Naive thymus-derived CD4-positive, alpha-beta T cell (primary cell): ENCODE measurements at regions not wholly inside any gene's neighbourhood (a gene's known extent, or its start where the extent isn't known, plus 50 kb on each side); places are given as distances from the start of the nearest gene placed in this dataset.

Source experiments
- ATAC-seq: fragments of 150-1000 bp; cut with Tn5 transposase; 2 replicates; pipeline ENCODE4 v1.10.0; 2021; ENCODE audit warnings: mild to moderate bottlenecking, moderate library complexity
- CTCF ChIA-PET: fragments of 350-600 bp; sonication (Branson Sonifier 250); formaldehyde crosslinking; loops from one replicate; lab custom pipeline; 2021; ENCODE audit warnings: antibody characterized with exemption; lab: Charles Lee
- POLR2A ChIA-PET: fragments of 350-600 bp; sonication (Branson Sonifier 250); formaldehyde crosslinking; loops from one replicate; lab custom pipeline; 2021; ENCODE audit warnings: antibody characterized with exemption, inconsistent platforms; lab: Charles Lee
- DNase-seq, 9 donors: peaks; one replicate each; pipeline versions ENCODE4 v3.0.0 to v3.0.0-alpha.2; 2020 to 2022; ENCODE audit warnings: mixed read lengths in 1 of 9
- H3K27ac ChIP-seq: one replicate; pipeline ENCODE4 v1.7.0; 2013; ENCODE audit warnings: mild to moderate bottlenecking, low read depth, low read length, moderate library complexity
- H3K27me3 ChIP-seq, 2 donors: one replicate each; pipeline ENCODE4 v1.7.0; 2013; ENCODE audit warnings: low read length in 2 of 2, mild to moderate bottlenecking in 2 of 2, moderate library complexity in 2 of 2; ENCODE audit not compliant: control insufficient read depth in 2 of 2, insufficient read depth in 2 of 2
- H3K36me3 ChIP-seq, 3 experiments: 1 replicate in 2 of 3; 2 replicates in 1 of 3; pipeline ENCODE4 v1.7.0; 2013; ENCODE audit warnings: low read length in 3 of 3, mild to moderate bottlenecking in 3 of 3, moderate library complexity in 1 of 3; ENCODE audit not compliant: insufficient read depth in 3 of 3, control insufficient read depth in 2 of 3
- H3K4me1 ChIP-seq, 2 donors: one replicate each; pipeline ENCODE4 v1.7.0; 2013; ENCODE audit warnings: low read length in 2 of 2, mild to moderate bottlenecking in 2 of 2, moderate library complexity in 1 of 2; ENCODE audit not compliant: control insufficient read depth in 2 of 2, insufficient read depth in 2 of 2
- H3K4me3 ChIP-seq: 2 replicates; pipeline ENCODE4 v1.7.0; 2013; ENCODE audit warnings: mild to moderate bottlenecking, low read length
- H3K9me3 ChIP-seq, 3 experiments: 1 replicate in 2 of 3; 2 replicates in 1 of 3; pipeline ENCODE4 v1.7.0; 2013; ENCODE audit warnings: low read length in 3 of 3; ENCODE audit not compliant: control insufficient read depth in 2 of 3
- H3K27ac Mint-ChIP-seq, 9 donors: one replicate each; pipeline ENCODE4 v1.8.0; 2020 to 2022; ENCODE audit warnings: mixed read lengths in 9 of 9, mild to moderate bottlenecking in 8 of 9, moderate library complexity in 5 of 9, inconsistent platforms in 2 of 9
- H3K27me3 Mint-ChIP-seq, 5 donors: one replicate each; pipeline ENCODE4 v1.8.0; 2021 to 2022; ENCODE audit warnings: mixed read lengths in 5 of 5, mild to moderate bottlenecking in 1 of 5
- H3K36me3 Mint-ChIP-seq, 5 donors: one replicate each; pipeline ENCODE4 v1.8.0; 2020 to 2022; ENCODE audit warnings: mixed read lengths in 5 of 5, mild to moderate bottlenecking in 3 of 5, inconsistent platforms in 1 of 5
- H3K4me1 Mint-ChIP-seq, 7 donors: one replicate each; pipeline ENCODE4 v1.8.0; 2020 to 2022; ENCODE audit warnings: mixed read lengths in 7 of 7, mild to moderate bottlenecking in 3 of 7, inconsistent platforms in 1 of 7
- H3K4me3 Mint-ChIP-seq, 10 donors: one replicate each; pipeline ENCODE4 v1.8.0; 2020 to 2022; ENCODE audit warnings: mild to moderate bottlenecking in 10 of 10, mixed read lengths in 10 of 10, moderate library complexity in 6 of 10, inconsistent platforms in 2 of 10
- H3K9me3 Mint-ChIP-seq, 11 donors: one replicate each; pipeline ENCODE4 v1.8.0; 2020 to 2022; ENCODE audit warnings: mixed read lengths in 11 of 11, mild to moderate bottlenecking in 4 of 11, inconsistent platforms in 1 of 11, moderate library complexity in 1 of 11
- intact Hi-C, 2 donors: fragments of 100-400 bp; cut with micrococcal nuclease; formaldehyde crosslinking; loops; one replicate each; pipeline ENCODE4 v1.15.1; 2023

GRCh38 chr12:58564721-58565120 is 355.6 kb downstream of the LRIG3 start:
- Histone ChIP-seq H3K4me3 (no peak overlapping the region), H3K27me3 (no peaks in the 10 kb centered on the region), H3K9me3 (no peaks in the 10 kb centered on the region), H3K27ac (no peak overlapping the region), H3K36me3 (no peaks in the 10 kb centered on the region), H3K4me1 (no peaks in the 10 kb centered on the region)
- intact Hi-C loops = no loop called here
- DNase-seq (no peak), ATAC-seq (no peak)
- H3K27ac Mint-ChIP-seq = no peak overlapping the region
- H3K36me3 Mint-ChIP-seq = no peaks in the 10 kb centered on the region
- POLR2A ChIA-PET = no interaction called here
- no peaks in the 10 kb centered on the region for H3K4me1 Mint-ChIP-seq
- no peak overlapping the region for H3K4me3 Mint-ChIP-seq
- CTCF ChIA-PET = no interaction called here
- H3K27me3 Mint-ChIP-seq = peaks cover 0 to 10% (median 0%) of the 10 kb centered on the region in 5 donors
- peaks cover 0 to 7% (median 0%) of the 10 kb centered on the region in 11 donors for H3K9me3 Mint-ChIP-seq

- Histone ChIP-seq H3K9me3 (no peaks in the 10 kb centered on the region), H3K4me3 (no peak overlapping the region), H3K36me3 (no peaks in the 10 kb centered on the region), H3K4me1 (no peaks in the 10 kb centered on the region), H3K27ac (no peak overlapping the region), H3K27me3 (no peaks in the 10 kb centered on the region)
- DNase-seq = no peak
- H3K27ac Mint-ChIP-seq = no peak overlapping the region
- H3K4me1 Mint-ChIP-seq = no peaks in the 10 kb centered on the region
- no peak overlapping the region for H3K4me3 Mint-ChIP-seq
- H3K36me3 Mint-ChIP-seq = no peaks in the 10 kb centered on the region
- ATAC-seq = no peak
- peaks cover 0 to 10% (median 0%) of the 10 kb centered on the region in 5 donors for H3K27me3 Mint-ChIP-seq
- intact Hi-C loops = no loop called here
- ChIA-PET POLR2A (no interaction called here), CTCF (no interaction called here)
- H3K9me3 Mint-ChIP-seq = peaks cover 0 to 7% (median 0%) of the 10 kb centered on the region in 11 donors
Measured at GRCh38 chr12:58566599-58566998, 353.7 kb downstream of the LRIG3 start.

- peaks cover 0 to 7% (median 0%) of the 10 kb centered on the region in 11 donors for H3K9me3 Mint-ChIP-seq
- H3K27ac Mint-ChIP-seq = no peak overlapping the region
- no peak for DNase-seq
- no peaks in the 10 kb centered on the region for H3K36me3 ChIP-seq
- intact Hi-C loops = no loop called here
- no peak overlapping the region for H3K4me3 ChIP-seq
- H3K4me1 ChIP-seq = no peaks in the 10 kb centered on the region
- no peaks in the 10 kb centered on the region for H3K36me3 Mint-ChIP-seq
- no peak for ATAC-seq
- no peaks in the 10 kb centered on the region for H3K27me3 ChIP-seq
- no peak overlapping the region for H3K27ac ChIP-seq
- ChIA-PET CTCF (no interaction called here), POLR2A (no interaction called here)
- H3K27me3 Mint-ChIP-seq = peaks cover 0 to 10% (median 0%) of the 10 kb centered on the region in 5 donors
- H3K4me1 Mint-ChIP-seq = no peaks in the 10 kb centered on the region
- no peak overlapping the region for H3K4me3 Mint-ChIP-seq
- H3K9me3 ChIP-seq = no peaks in the 10 kb centered on the region
Measured at GRCh38 chr12:58567189-58567588, 353.1 kb downstream of the LRIG3 start.

GRCh38 chr12:58570411-58570810 is 349.9 kb downstream of the LRIG3 start:
- Histone ChIP-seq H3K9me3 (no peaks in the 10 kb centered on the region), H3K36me3 (no peaks in the 10 kb centered on the region), H3K4me3 (no peak overlapping the region), H3K27me3 (no peaks in the 10 kb centered on the region), H3K4me1 (no peaks in the 10 kb centered on the region), H3K27ac (no peak overlapping the region)
- Mint-ChIP-seq H3K4me3 (no peak overlapping the region), H3K36me3 (no peaks in the 10 kb centered on the region), H3K27ac (no peak overlapping the region), H3K4me1 (no peaks in the 10 kb centered on the region), H3K27me3 (peaks cover 0 to 10% (median 0%) of the 10 kb centered on the region in 5 donors), H3K9me3 (peaks cover 0 to 5% (median 0%) of the 10 kb centered on the region in 11 donors)
- no peak for ATAC-seq
- CTCF ChIA-PET = no interaction called here
- POLR2A ChIA-PET = no interaction called here
- DNase-seq = no peak
- intact Hi-C loops = no loop called here

- H3K9me3 Mint-ChIP-seq = peaks cover 0 to 3% (median 0%) of the 10 kb centered on the region in 11 donors
- no peak for DNase-seq
- H3K4me1 ChIP-seq = no peaks in the 10 kb centered on the region
- no peak overlapping the region for H3K27ac Mint-ChIP-seq
- no peaks in the 10 kb centered on the region for H3K4me1 Mint-ChIP-seq
- POLR2A ChIA-PET = no interaction called here
- no peaks in the 10 kb centered on the region for H3K9me3 ChIP-seq
- intact Hi-C loops = no loop called here
- H3K4me3 Mint-ChIP-seq = no peak overlapping the region
- peaks cover 0 to 4% (median 0%) of the 10 kb centered on the region in 5 donors for H3K27me3 Mint-ChIP-seq
- CTCF ChIA-PET = no interaction called here
- ATAC-seq = no peak
- H3K27me3 ChIP-seq = no peaks in the 10 kb centered on the region
- no peak overlapping the region for H3K27ac ChIP-seq
- no peaks in the 10 kb centered on the region for H3K36me3 Mint-ChIP-seq
- H3K36me3 ChIP-seq = no peaks in the 10 kb centered on the region
- H3K4me3 ChIP-seq = no peak overlapping the region
Measured at GRCh38 chr12:58575256-58575655, 345.0 kb downstream of the LRIG3 start.

- Histone ChIP-seq H3K36me3 (no peaks in the 10 kb centered on the region), H3K9me3 (no peaks in the 10 kb centered on the region), H3K27ac (no peak overlapping the region), H3K4me1 (no peaks in the 10 kb centered on the region), H3K4me3 (no peak overlapping the region), H3K27me3 (no peaks in the 10 kb centered on the region)
- ATAC-seq (no peak), DNase-seq (no peak)
- Mint-ChIP-seq H3K4me3 (no peak overlapping the region), H3K4me1 (no peaks in the 10 kb centered on the region), H3K27me3 (peaks cover 0 to 4% (median 0%) of the 10 kb centered on the region in 5 donors), H3K9me3 (peaks cover 0 to 3% (median 0%) of the 10 kb centered on the region in 11 donors), H3K27ac (no peak overlapping the region), H3K36me3 (no peaks in the 10 kb centered on the region)
- ChIA-PET POLR2A (no interaction called here), CTCF (no interaction called here)
- intact Hi-C loops = no loop called here
Measured at GRCh38 chr12:58576081-58576480, 344.2 kb downstream of the LRIG3 start.

GRCh38 chr12:58576916-58577315 is 343.4 kb downstream of the LRIG3 start:
- H3K4me3 ChIP-seq = no peak overlapping the region
- Mint-ChIP-seq H3K27ac (no peak overlapping the region), H3K4me1 (no peaks in the 10 kb centered on the region), H3K27me3 (peaks cover 0 to 4% (median 0%) of the 10 kb centered on the region in 5 donors), H3K36me3 (no peaks in the 10 kb centered on the region), H3K9me3 (peaks cover 0 to 3% (median 0%) of the 10 kb centered on the region in 11 donors), H3K4me3 (no peak overlapping the region)
- H3K36me3 ChIP-seq = no peaks in the 10 kb centered on the region
- no peak for ATAC-seq
- POLR2A ChIA-PET = no interaction called here
- H3K27me3 ChIP-seq = no peaks in the 10 kb centered on the region
- no peaks in the 10 kb centered on the region for H3K9me3 ChIP-seq
- intact Hi-C loops = no loop called here
- no peaks in the 10 kb centered on the region for H3K4me1 ChIP-seq
- no peak overlapping the region for H3K27ac ChIP-seq
- CTCF ChIA-PET = interaction anchor here (0.7 kb wide), 1 partner anchor 1276 kb away, joined by 3 read pairs; no protein-coding TSS in a partner anchor
- DNase-seq = no peak
